A549 (cell line): ENCODE measurements at regions not wholly inside any gene's neighbourhood (a gene's known extent, or its start where the extent isn't known, plus 50 kb on each side); places are given as distances from the start of the nearest gene placed in this dataset.

Experiments
- ATAC-seq, 2 experiments: fragments of 200-7000 bp in 1 of 2; fragments of >200 bp in 1 of 2; cut with Nextera tagmentation in 1 of 2; cut with Tn5 transposase in 1 of 2; 3 replicates each; pipeline versions ENCODE4 v1.8.0 to v1.9.1; 2018 to 2020; ENCODE audit warnings: mild to moderate bottlenecking in 1 of 2, moderate library complexity in 1 of 2
- CTCF ChIA-PET: fragments of 300-600 bp; sonication (Branson Sonifier 250); formaldehyde crosslinking; extraction: SDS; loops from one replicate; lab custom pipeline; 2021; ENCODE audit warnings: antibody characterized with exemption, inconsistent platforms; lab: Yijun Ruan, JAX
- POLR2A ChIA-PET: fragments of 350-600 bp; formaldehyde crosslinking; extraction: SDS; loops from one replicate; lab custom pipeline; 2021; ENCODE audit warnings: antibody characterized with exemption, inconsistent platforms; lab: Yijun Ruan, JAX
- DNase-seq, 2 experiments: peaks; one replicate each; pipeline versions ENCODE4 v3.0.0 to v3.0.0-alpha.2; 2011 to 2016; ENCODE audit warnings: low read depth in 1 of 2, low spot score in 1 of 2
- FAIRE-seq: peaks from 2 replicates; lab custom pipeline; 2011; peaks lifted over from hg19 to GRCh38; lab: Jason Lieb, UNC
- H3K27ac ChIP-seq, 2 experiments: fragments of >200 bp; sonication (Bioruptor Twin); formaldehyde crosslinking; 3 replicates each; pipeline ENCODE4 v1.5.1; 2016 to 2017
- H3K4me1 ChIP-seq: fragments of >200 bp; sonication (Bioruptor Twin); formaldehyde crosslinking; 3 replicates; pipeline ENCODE4 v1.6.1; 2016
- H3K4me2 ChIP-seq: fragments of >200 bp; sonication (Bioruptor Twin); formaldehyde crosslinking; 3 replicates; pipeline ENCODE4 v1.6.1; 2016
- H3K4me3 ChIP-seq: fragments of >200 bp; sonication (Bioruptor Twin); formaldehyde crosslinking; 3 replicates; pipeline ENCODE4 v1.5.1; 2016
- H3K9me3 ChIP-seq: fragments of >200 bp; sonication (Bioruptor Twin); formaldehyde crosslinking; 3 replicates; pipeline ENCODE4 v1.6.1; 2016
- ATOH8 ChIP-seq: fragments of 250-450 bp; sonication (Bioruptor Pico); IDR thresholded peaks from 2 replicates; pipeline ENCODE4 v1.5.0; 2020; ENCODE audit warnings: low read depth, mild to moderate bottlenecking, moderate library complexity
- CEBPB ChIP-seq, 2 experiments: fragments of >200 bp in 1 of 2; sonication (Bioruptor Twin) in 1 of 2; formaldehyde crosslinking in 1 of 2; IDR thresholded peaks; 2 replicates each; pipeline ENCODE4 v1.6.1; 2012 to 2016
- CHD4 ChIP-seq: fragments of 200-600 bp; sonication (generic); IDR thresholded peaks from 2 replicates; pipeline ENCODE4 v1.6.1; 2016; ENCODE audit warnings: antibody characterized with exemption, mild to moderate bottlenecking, borderline replicate concordance
- CTCF ChIP-seq: fragments of >200 bp; sonication (Bioruptor Twin); formaldehyde crosslinking; IDR thresholded peaks from 3 replicates; pipeline ENCODE4 v1.5.1; 2016
- EHF ChIP-seq: fragments of 250-450 bp; sonication (Bioruptor Pico); IDR thresholded peaks from 2 replicates; pipeline ENCODE4 v1.5.0; 2020; ENCODE audit warnings: mild to moderate bottlenecking
- EHMT2 ChIP-seq: fragments of 200-600 bp; sonication (generic); IDR thresholded peaks from 2 replicates; pipeline ENCODE4 v1.6.1; 2016; ENCODE audit warnings: antibody characterized with exemption, low read depth, mild to moderate bottlenecking, moderate library complexity
- ELK1 ChIP-seq: fragments of 150-350 bp; IDR thresholded peaks from 2 replicates; pipeline ENCODE4 v1.6.1; 2014; ENCODE audit warnings: low read depth, mild to moderate bottlenecking, low read length
- FOSB ChIP-seq: fragments of 250-450 bp; sonication (Bioruptor Pico); IDR thresholded peaks from 2 replicates; pipeline ENCODE4 v1.5.0; 2020; ENCODE audit warnings: mild to moderate bottlenecking, moderate library complexity
- HMGXB4 ChIP-seq: fragments of 250-450 bp; sonication (Bioruptor Pico); IDR thresholded peaks from 2 replicates; pipeline ENCODE4 v1.5.0; 2021; ENCODE audit warnings: mild to moderate bottlenecking, moderate library complexity, borderline replicate concordance
- HOXB5 ChIP-seq: fragments of 250-450 bp; sonication (Bioruptor Pico); IDR thresholded peaks from 2 replicates; pipeline ENCODE4 v1.5.0; 2020; ENCODE audit warnings: mild to moderate bottlenecking, moderate library complexity
- MAX ChIP-seq: IDR thresholded peaks from 2 replicates; pipeline ENCODE4 v1.6.1; 2012
- NR3C1 ChIP-seq: fragments of >200 bp; sonication (Bioruptor Twin); formaldehyde crosslinking; IDR thresholded peaks from 3 replicates; pipeline ENCODE4 v1.6.1; 2017
- POLR2A ChIP-seq: IDR thresholded peaks from 2 replicates; pipeline ENCODE4 v1.6.1; 2012; ENCODE audit warnings: mild to moderate bottlenecking, low read length
- POLR2AphosphoS2 ChIP-seq: conservative IDR thresholded peaks from 2 replicates; pipeline ENCODE4 v1.6.1; 2012; ENCODE audit warnings: low read length, improper control_type of control experiment, inconsistent platforms
- RAD21 ChIP-seq, 2 experiments: fragments of >200 bp in 1 of 2; sonication (Bioruptor Twin) in 1 of 2; formaldehyde crosslinking in 1 of 2; IDR thresholded peaks in 1 of 2; conservative IDR thresholded peaks in 1 of 2; 2 replicates in 1 of 2; 3 replicates in 1 of 2; pipeline ENCODE4 v1.6.1; 2012 to 2018; ENCODE audit warnings: inconsistent platforms in 1 of 2
- RNF2 ChIP-seq: fragments of 200-600 bp; sonication (generic); IDR thresholded peaks from 2 replicates; pipeline ENCODE4 v1.6.1; 2016; ENCODE audit warnings: low read depth, mild to moderate bottlenecking, antibody characterized with exemption, moderate library complexity, borderline replicate concordance
- SREBF2 ChIP-seq: fragments of 450-650 bp; IDR thresholded peaks from 2 replicates; pipeline ENCODE4 v1.6.1; 2014; ENCODE audit warnings: mild to moderate bottlenecking, moderate library complexity
- TFCP2L1 ChIP-seq: fragments of 250-450 bp; sonication (Bioruptor Pico); IDR thresholded peaks from 2 replicates; pipeline ENCODE4 v1.5.0; 2021; ENCODE audit warnings: mild to moderate bottlenecking
- ZC3H11A ChIP-seq: fragments of 450-650 bp; IDR thresholded peaks from 2 replicates; pipeline ENCODE4 v1.6.1; 2014; ENCODE audit warnings: antibody characterized with exemption, mild to moderate bottlenecking
- ZFP36 ChIP-seq: fragments of 450-650 bp; IDR thresholded peaks from 2 replicates; pipeline ENCODE4 v1.6.1; 2014; ENCODE audit warnings: borderline replicate concordance; ENCODE audit not compliant: partially characterized antibody
- WGBS: methylation state at CpG from one replicate; pipeline ENCODE4 v1.1.6; 2017; ENCODE audit errors: missing lambda C conversion rate; 5-methylcytosine and 5-hydroxymethylcytosine counted together

GRCh38 chr1:115194506-115194905 lies 105.2 kb upstream of the TSPAN2 start (continued):
- no peak for TF ChIP-seq ELK1
- TF ChIP-seq ATOH8 (CRISPR knock-in tag): no peak
- TF ChIP-seq ZFP36: no peak
- no peak for TF ChIP-seq ZC3H11A
- TF ChIP-seq RNF2: no peak
- TF ChIP-seq MAX: no peak
- TF ChIP-seq NR3C1: no peak

DNA sequence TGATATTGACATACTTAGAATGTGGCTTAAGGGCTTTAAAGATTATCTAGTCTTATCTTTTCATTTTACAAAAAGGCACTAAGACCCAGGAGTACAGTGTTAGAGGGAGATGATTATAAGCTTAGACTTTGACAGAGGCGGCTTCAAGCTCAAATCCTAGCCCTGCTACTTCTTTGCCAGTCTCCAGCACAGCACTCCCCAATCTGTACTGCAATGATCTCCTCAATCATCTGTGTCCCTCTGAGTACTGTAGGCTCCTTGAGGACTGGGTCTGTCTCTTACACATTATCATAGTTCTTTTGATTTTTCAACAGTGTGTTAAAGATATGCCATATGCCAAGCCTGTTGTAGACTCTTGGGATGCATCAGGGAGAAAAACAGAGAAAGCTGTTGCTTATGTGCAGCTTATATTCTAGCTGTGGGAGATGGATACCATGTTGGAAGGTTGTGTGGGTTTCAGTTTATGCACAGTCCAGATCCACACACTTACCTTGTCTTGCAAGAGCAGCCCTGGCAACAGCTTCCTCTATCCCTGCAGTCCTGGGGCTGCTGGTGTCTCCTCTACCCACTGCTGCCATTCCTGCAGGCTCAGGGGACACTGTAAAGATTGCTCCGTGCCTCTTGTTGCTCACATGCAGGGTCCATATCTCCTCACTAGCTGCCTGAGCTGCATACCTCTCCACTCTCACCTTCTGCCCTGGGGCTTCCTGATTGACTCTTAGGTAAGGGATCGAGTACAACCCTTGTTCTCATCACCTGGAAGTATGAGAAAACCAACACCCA lies 103.9 kb upstream of the TSPAN2 start:
- H3K4me2 ChIP-seq: no peak overlapping the region
- no peak for TF ChIP-seq CHD4
- TF ChIP-seq MAX: no peak
- TF ChIP-seq RAD21 (conservative IDR thresholded peaks at IDR 0.05 in 1 of 2, IDR thresholded peaks at IDR 0.05 in 1 of 2): no peak
- no peak for TF ChIP-seq EHF (CRISPR knock-in tag)
- no peak for TF ChIP-seq CTCF
- TF ChIP-seq TFCP2L1 (CRISPR knock-in tag): no peak
- no peak for TF ChIP-seq POLR2AphosphoS2
- TF ChIP-seq EHMT2: no peak
- no peak for TF ChIP-seq CEBPB (IDR thresholded peaks at IDR 0.05)
- TF ChIP-seq FOSB (CRISPR knock-in tag): no peak
- no peak for TF ChIP-seq HMGXB4 (CRISPR knock-in tag)
- TF ChIP-seq SREBF2: no peak
- TF ChIP-seq HOXB5 (CRISPR knock-in tag): no peak
- no peak for TF ChIP-seq POLR2A
- ATAC-seq (no peak), DNase-seq (no peak), FAIRE-seq (no peak)
- POLR2A ChIA-PET: no interaction called here
- no peaks in the 10 kb centered on the region for H3K9me3 ChIP-seq
- no peak overlapping the region for H3K4me3 ChIP-seq
- peak overlapping the region in 1 of 2 experiments; percentile 90; a peak in 2 of 6 replicates for H3K27ac ChIP-seq
- H3K4me1 ChIP-seq: peaks cover 38% of the 10 kb centered on the region
- CTCF ChIA-PET: interaction anchor here (0.9 kb wide), 1 partner anchor 21 kb away, joined by 3 read pairs; no protein-coding TSS in a partner anchor
- 95% methylated on average over 3 of the region's 3 CpGs for WGBS
